OCI-LY7 (cell line): ENCODE measurements at regions not wholly inside any gene's neighbourhood (a gene's known extent, or its start where the extent isn't known, plus 50 kb on each side); places are given as distances from the start of the nearest gene placed in this dataset.

Experiments used
- BruUV-seq: library from RNA; stranded (reverse); fragments of 400-500 nt; replicated peaks from 2 replicates; lab custom pipeline; 2021; lab: Mats Ljungman, UMichigan
- CTCF ChIA-PET: fragments of 300-600 bp; sonication (Branson Sonifier 250); formaldehyde crosslinking; loops from one replicate; lab custom pipeline; 2022; ENCODE audit warnings: antibody characterized with exemption; ENCODE audit not compliant: unreplicated experiment; lab: Charles Lee
- POLR2A ChIA-PET: fragments of 300-600 bp; sonication (Branson Sonifier 250); formaldehyde crosslinking; loops from one replicate; lab custom pipeline; 2022; ENCODE audit warnings: antibody characterized with exemption; lab: Charles Lee
- DNase-seq: peaks from one replicate; pipeline ENCODE4 v3.0.0-alpha.2; 2015; ENCODE audit warnings: low spot score
- H2AFZ ChIP-seq: fragments of 200-600 bp; sonication (generic), shearing (Covaris generic); 2 replicates; pipeline ENCODE4 v1.6.1; 2014; ENCODE audit warnings: mild to moderate bottlenecking, antibody characterized with exemption, low read length, moderate library complexity
- H3K27ac ChIP-seq: fragments of 200-600 bp; sonication (generic); 2 replicates; pipeline ENCODE4 v1.5.1; 2014; ENCODE audit warnings: mixed run types, low read depth, mild to moderate bottlenecking, moderate library complexity, low read length, inconsistent platforms; ENCODE audit not compliant: poor library complexity, severe bottlenecking
- H3K36me3 ChIP-seq: fragments of 200-600 bp; sonication (generic); 2 replicates; pipeline ENCODE4 v1.6.1; 2014; ENCODE audit warnings: mild to moderate bottlenecking, antibody characterized with exemption, low read length, moderate library complexity, mixed read lengths; ENCODE audit not compliant: insufficient read depth
- H3K4me1 ChIP-seq: fragments of 200-600 bp; sonication (generic); 2 replicates; pipeline ENCODE4 v1.5.1; 2014; ENCODE audit warnings: mild to moderate bottlenecking, low read length; ENCODE audit not compliant: insufficient read depth, poor library complexity, severe bottlenecking
- H3K4me2 ChIP-seq: fragments of 200-600 bp; sonication (generic); 2 replicates; pipeline ENCODE4 v1.6.1; 2014; ENCODE audit warnings: mild to moderate bottlenecking, low read length
- H3K4me3 ChIP-seq: fragments of 200-600 bp; sonication (generic); 2 replicates; pipeline ENCODE4 v1.5.1; 2014; ENCODE audit warnings: mild to moderate bottlenecking, low read depth, low read length; ENCODE audit not compliant: poor library complexity, severe bottlenecking
- H3K79me2 ChIP-seq: fragments of 200-600 bp; sonication (generic); 2 replicates; pipeline ENCODE4 v1.6.1; 2016; ENCODE audit warnings: low read depth, mild to moderate bottlenecking, low read length, moderate library complexity, mixed read lengths; ENCODE audit not compliant: insufficient read depth
- H3K9me2 ChIP-seq: fragments of 200-600 bp; sonication (generic); 2 replicates; pipeline ENCODE4 v1.6.1; 2016; ENCODE audit warnings: mild to moderate bottlenecking, low read length, mixed read lengths; ENCODE audit not compliant: insufficient read depth
- H3K9me3 ChIP-seq: fragments of 200-600 bp; sonication (generic); 2 replicates; pipeline ENCODE4 v1.6.1; 2014; ENCODE audit warnings: mild to moderate bottlenecking, mixed run types, low read length, mixed read lengths
- H4K20me1 ChIP-seq: fragments of 200-600 bp; sonication (generic); 2 replicates; pipeline ENCODE4 v1.6.1; 2014; ENCODE audit warnings: mild to moderate bottlenecking, antibody characterized with exemption, low read length, moderate library complexity, mixed read lengths; ENCODE audit not compliant: insufficient read depth
- CTCF ChIP-seq: fragments of 200-600 bp; sonication (generic); conservative IDR thresholded peaks from 2 replicates; pipeline ENCODE4 v1.5.1; 2014; ENCODE audit warnings: mild to moderate bottlenecking, antibody characterized with exemption, low read length, moderate library complexity, mixed read lengths
- EZH2phosphoT487 ChIP-seq: fragments of 200-600 bp; sonication (generic); IDR thresholded peaks from 2 replicates; pipeline ENCODE4 v1.6.1; 2018; ENCODE audit warnings: low read depth, borderline replicate concordance, mild to moderate bottlenecking, mixed run types, antibody characterized with exemption, low read length, moderate library complexity, mixed read lengths
- intact Hi-C: fragments of 100-400 bp; cut with micrococcal nuclease; formaldehyde crosslinking; loops from one replicate; pipeline ENCODE4 v1.10.0; 2022; ENCODE audit not compliant: unreplicated experiment

- no peak for DNase-seq
- no peaks in the 10 kb centered on the region for H3K79me2 ChIP-seq
- no peaks in the 10 kb centered on the region for H3K9me3 ChIP-seq
- no peak overlapping the region for H3K4me2 ChIP-seq
- no TSS peak for BruUV-seq
- H3K4me1 ChIP-seq, result no peaks in the 10 kb centered on the region
- H3K27ac ChIP-seq, result no peak overlapping the region
- CTCF ChIA-PET, result no interaction called here
- intact Hi-C loops, result no loop called here
- no peaks in the 10 kb centered on the region for H3K36me3 ChIP-seq
- no peaks in the 10 kb centered on the region for H3K9me2 ChIP-seq
- no peaks in the 10 kb centered on the region for H4K20me1 ChIP-seq
- no peak overlapping the region for H3K4me3 ChIP-seq
- POLR2A ChIA-PET, result interaction anchor here (0.6 kb wide), 1 partner anchor 465 kb away, joined by 4 read pairs; no protein-coding TSS in a partner anchor
- TF ChIP-seq CTCF (no peak), EZH2phosphoT487 (no peak)
- no peak overlapping the region for H2AFZ ChIP-seq
Observed at GRCh38 chr3:152048831-152049230, 175.4 kb downstream of the SUCNR1 start.

GRCh38 chr3:152050903-152051302 lies 177.5 kb downstream of the SUCNR1 start:
- ChIA-PET CTCF (no interaction called here), POLR2A (no interaction called here)
- DNase-seq, result no peak
- Histone ChIP-seq H3K27ac (no peak overlapping the region), H3K9me3 (no peaks in the 10 kb centered on the region), H3K9me2 (no peaks in the 10 kb centered on the region), H3K4me1 (no peaks in the 10 kb centered on the region), H3K79me2 (no peaks in the 10 kb centered on the region), H3K4me3 (no peak overlapping the region), H3K36me3 (no peaks in the 10 kb centered on the region), H2AFZ (no peak overlapping the region), H4K20me1 (no peaks in the 10 kb centered on the region), H3K4me2 (no peak overlapping the region)
- no peak for TF ChIP-seq EZH2phosphoT487
- TF ChIP-seq CTCF, result no peak
- no TSS peak for BruUV-seq
- intact Hi-C loops, result no loop called here

GRCh38 chr3:152051501-152052404 lies 178.3 kb downstream of the SUCNR1 start:
- no peak overlapping the region for H3K4me3 ChIP-seq
- intact Hi-C loops, result no loop called here
- no peaks in the 10 kb centered on the region for H3K4me1 ChIP-seq
- no peak overlapping the region for H3K27ac ChIP-seq
- no peak overlapping the region for H2AFZ ChIP-seq
- H3K79me2 ChIP-seq, result no peaks in the 10 kb centered on the region
- no peak for TF ChIP-seq CTCF
- no peak for TF ChIP-seq EZH2phosphoT487
- no TSS peak for BruUV-seq
- no peaks in the 10 kb centered on the region for H4K20me1 ChIP-seq
- H3K4me2 ChIP-seq, result no peak overlapping the region
- no peaks in the 10 kb centered on the region for H3K36me3 ChIP-seq
- ChIA-PET POLR2A (interaction anchor here (1.4 kb wide), 1 partner anchor 11 kb away, joined by 3 read pairs; no protein-coding TSS in a partner anchor), CTCF (no interaction called here)
- no peaks in the 10 kb centered on the region for H3K9me3 ChIP-seq
- no peaks in the 10 kb centered on the region for H3K9me2 ChIP-seq
- DNase-seq, result no peak
